HS-27A (cell line): ENCODE measurements at regions not wholly inside any gene's neighbourhood (a gene's known extent, or its start where the extent isn't known, plus 50 kb on each side); places are given as distances from the start of the nearest gene placed in this dataset.
"Not testable (repeated sequence)": the region's sequence is repeated elsewhere in the genome, so short reads cannot be mapped to it uniquely, and the experiment has no call there.

Source experiments
- DNase-seq: peaks from one replicate; pipeline ENCODE4 v3.0.0-alpha.2; 2012; ENCODE audit warnings: low read depth, missing footprints

DNA sequence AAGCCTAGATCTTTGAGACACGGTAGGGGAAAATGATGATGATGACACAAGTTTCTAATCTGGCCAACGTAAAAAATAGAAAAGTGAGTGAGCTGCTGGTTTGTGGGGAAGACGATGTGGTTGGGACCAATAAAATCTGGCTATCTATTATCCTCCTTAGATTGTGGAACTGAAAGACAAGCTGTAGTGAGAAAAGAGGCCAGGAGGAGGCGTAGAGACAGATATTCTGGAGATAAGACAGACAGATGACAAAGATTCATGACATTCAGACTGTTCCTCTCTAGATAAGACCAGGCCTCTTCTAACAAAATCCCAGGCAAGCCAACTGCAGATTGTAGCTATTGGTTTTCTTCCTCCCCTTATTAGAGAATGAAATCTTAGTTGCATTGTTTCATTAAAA is 376.3 kb upstream of the UBE2E3 start:
- DNase-seq, result no peak

GRCh38 chr2:180601016-180601415 is 379.4 kb upstream of the UBE2E3 start:
- no peak for DNase-seq

DNA sequence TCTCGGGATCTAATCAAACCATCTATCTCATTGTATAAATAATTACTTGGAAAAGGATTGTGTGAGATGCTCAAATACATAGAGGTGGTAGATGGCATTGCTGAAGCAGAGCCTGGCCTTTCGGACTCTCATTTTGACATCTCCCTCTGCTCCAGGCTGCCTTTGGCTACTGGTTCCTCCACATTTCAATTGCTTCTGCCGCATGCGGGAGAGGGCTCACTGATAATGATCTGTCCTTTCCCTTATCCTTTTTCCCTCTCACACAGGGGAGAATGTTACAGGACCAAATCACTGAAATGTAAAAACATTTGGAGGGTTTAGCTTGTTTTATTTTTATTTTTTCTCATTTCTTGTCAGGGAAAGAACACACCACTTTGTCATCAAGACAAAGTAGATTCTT is 380.6 kb upstream of the UBE2E3 start:
- DNase-seq, result no peak

- DNase-seq, result no peak
These were observed 383.2 kb upstream of the UBE2E3 start for GRCh38 chr2:180597179-180597578.

DNA sequence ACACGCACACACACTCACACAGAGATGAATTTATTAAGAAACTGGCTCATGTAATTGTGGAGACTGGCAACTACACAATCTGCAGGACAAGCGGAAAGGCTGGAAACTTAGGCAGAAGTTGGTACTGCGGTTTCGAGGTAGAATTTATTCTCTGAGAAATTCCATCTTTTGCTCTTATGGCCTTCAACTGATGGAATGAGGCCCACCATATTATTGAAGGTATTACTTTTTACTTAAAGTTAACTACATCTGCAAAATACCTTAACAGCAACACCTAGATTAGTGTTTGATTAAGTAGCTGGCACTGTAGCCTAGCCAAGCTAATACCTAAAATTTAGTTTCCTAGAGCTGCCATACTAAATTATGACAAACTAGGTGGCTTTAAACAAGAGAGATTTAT is 384.0 kb upstream of the UBE2E3 start:
- no peak for DNase-seq

GRCh38 chr2:180591947-180592346 is 388.5 kb upstream of the UBE2E3 start:
- no peak for DNase-seq

- DNase-seq, result not testable (repeated sequence)
These were observed 389.2 kb upstream of the UBE2E3 start for GRCh38 chr2:180591093-180591781.

GRCh38 chr2:180583441-180584140 is 396.8 kb upstream of the UBE2E3 start:
- no peak for DNase-seq

GRCh38 chr2:180579388-180579787 is 401.0 kb upstream of the UBE2E3 start:
- DNase-seq, result no peak

DNA sequence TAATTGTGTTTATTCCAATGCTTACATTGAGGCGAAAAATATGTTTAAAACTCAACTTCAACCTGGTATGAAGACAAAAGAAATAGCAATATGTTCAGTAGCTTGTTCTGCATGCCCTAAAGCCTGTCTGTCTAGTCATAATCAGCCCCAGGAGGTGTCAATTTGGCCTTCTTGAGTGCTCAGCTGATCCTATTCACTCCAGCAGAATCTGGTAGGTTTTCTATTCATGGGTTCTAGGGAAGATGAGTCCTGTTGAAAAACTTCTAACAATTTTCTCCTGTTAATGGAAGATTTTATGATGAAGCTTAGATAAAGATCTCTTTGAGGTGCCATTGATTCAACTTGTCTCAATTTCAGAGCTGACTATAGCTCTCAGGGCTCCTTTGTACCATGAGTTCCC is 402.0 kb upstream of the UBE2E3 start:
- DNase-seq, result no peak

DNA sequence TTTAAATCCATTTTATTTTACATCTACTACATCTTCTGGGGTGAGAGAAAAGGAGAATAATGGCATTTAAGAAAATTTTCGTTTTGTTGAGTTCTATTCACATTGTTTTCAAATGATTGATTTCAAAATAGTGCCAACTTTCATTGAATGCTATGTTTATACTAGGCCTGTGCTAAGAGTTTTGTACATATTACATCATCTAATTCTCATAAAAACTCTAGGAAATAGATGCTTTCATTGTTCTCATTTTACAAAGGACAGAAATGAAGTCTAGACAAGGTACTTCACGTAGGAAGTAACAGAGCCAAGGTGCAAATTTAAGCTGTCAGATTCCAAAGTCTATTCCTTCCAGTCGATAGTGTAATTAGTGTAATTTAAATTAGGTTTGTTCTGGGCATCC is 402.8 kb upstream of the UBE2E3 start:
- no peak for DNase-seq

DNA sequence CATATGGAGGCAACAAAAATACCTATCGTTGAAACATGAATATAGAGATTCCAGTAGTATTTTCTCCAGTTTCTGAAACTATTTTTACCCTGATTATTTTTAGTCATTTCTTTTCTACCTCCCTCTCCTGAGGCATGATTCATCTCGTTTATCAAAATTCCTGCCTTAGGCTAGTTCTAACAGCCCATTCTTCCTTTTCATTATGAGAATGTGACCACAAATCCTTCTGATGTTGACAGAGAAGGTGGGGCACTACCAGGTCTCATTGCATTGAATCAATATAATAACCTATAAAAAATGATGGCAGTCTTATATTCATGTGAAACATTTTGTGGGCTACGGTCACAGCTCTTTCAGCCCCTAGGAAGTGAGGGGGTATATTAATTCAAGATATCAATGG is 406.5 kb upstream of the UBE2E3 start:
- peak; percentile 30 for DNase-seq

- DNase-seq, result no peak
These were observed 408.1 kb upstream of the UBE2E3 start for GRCh38 chr2:180572346-180572745.

DNA sequence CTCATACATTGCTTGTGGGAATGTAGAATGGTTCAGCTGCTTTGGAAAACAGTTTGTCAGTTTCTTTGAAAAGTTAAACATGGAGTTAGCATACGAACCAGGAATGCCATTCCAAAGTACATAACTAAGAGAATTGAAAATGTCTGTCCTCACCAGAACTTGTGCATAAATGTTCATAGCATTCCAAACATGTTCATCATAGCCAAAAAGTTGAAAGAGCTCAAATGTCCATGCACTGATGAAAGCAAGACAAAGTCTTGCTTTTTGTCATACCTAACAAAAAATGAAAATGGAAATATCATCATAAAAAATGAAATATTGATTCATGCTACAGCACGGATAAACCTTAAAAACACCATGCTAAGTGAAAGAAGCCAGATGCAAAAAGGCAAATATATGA is 408.8 kb upstream of the UBE2E3 start:
- peak; percentile 38 for DNase-seq

- DNase-seq, result peak; percentile 8
These were observed 409.5 kb upstream of the UBE2E3 start for GRCh38 chr2:180570864-180571263.

DNA sequence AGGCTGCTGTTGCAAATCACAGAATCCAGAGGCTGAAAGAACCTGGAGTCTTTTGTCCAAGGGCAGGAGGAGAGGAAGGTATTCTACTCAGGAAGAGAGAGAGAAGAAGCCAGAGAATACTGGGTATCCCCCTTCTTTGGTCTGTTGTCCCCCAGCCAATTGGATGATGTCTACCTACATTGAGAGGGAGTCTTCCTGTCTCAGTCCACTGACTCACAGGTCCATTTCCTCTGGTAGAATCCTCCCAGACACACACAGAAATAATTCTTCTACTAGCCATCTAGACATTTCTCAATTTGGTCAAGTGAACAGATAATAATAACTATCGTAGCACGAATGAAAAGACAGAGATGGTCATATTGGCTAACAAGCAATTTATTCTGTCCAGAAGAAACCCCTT is 416.4 kb upstream of the UBE2E3 start:
- no peak for DNase-seq

DNA sequence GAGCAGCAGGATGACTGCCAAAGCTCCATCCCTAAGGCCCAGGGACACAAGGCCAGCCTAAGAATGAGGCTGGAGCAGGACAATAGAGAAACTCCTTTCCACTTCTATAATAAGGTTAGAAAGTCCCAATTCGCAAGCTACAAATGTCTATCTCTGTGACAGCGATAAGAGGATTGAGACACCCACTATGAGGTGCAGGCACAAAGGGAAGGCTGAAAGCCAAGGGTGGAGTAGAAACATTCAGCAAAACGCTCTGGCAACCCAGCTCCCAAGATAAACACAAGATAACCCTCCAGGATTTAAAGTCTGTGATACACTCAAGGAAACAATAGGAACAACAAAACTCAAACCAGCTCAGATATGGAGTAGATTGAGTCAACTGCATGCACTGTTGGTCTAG is 418.0 kb upstream of the UBE2E3 start:
- DNase-seq, result no peak

DNA sequence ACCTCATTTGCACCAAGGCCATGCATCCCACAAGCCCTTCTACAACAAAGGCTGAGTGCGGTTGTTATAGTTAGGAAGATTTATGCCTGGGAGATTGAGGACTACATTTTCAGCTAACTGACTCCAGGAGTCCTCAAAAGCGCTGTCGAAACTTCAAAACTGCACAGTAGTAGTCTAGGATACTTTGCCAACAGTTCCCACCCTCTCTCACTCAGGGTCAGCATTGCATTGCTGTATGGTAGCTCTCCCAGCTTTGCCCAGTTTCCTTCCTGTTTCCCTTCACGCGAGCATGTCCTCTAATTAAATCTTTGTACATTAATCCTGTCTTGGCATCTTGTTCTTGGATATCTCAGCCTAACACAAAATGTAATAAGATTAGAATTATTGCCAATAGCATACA is 420.6 kb upstream of the UBE2E3 start:
- DNase-seq, result no peak

- DNase-seq, result no peak
These were observed 421.4 kb upstream of the UBE2E3 start for GRCh38 chr2:180559038-180559437.

DNA sequence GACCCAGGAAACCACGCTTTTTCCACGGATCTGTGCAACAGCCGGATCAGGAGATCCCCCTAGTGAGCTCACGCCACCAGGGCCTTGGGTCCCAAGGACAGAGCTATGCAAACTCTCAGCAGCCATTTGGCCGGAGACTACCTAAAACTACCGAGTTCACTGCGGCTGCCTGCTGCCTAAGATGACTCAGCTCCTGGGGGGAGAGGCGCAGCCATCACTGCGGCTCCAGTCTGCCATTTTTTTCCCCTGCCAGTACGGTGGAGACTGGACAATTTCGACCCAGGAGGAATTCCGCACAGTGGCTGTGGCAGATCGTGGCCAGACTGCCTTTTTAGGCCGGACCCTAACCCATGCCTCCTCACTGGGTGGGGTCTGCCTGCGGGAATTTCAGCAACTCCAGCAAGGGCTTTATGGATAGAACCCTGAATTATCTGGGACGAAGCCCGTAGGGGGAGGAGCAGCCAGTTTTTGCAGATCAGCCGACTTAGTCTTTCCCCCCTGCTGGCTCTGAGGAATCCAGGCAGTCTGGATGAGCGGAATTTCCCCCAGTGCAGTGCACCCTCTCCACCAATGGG is 424.9 kb upstream of the UBE2E3 start:
- no peak for DNase-seq

GRCh38 chr2:180554330-180554729 is 426.1 kb upstream of the UBE2E3 start:
- no peak for DNase-seq

DNA sequence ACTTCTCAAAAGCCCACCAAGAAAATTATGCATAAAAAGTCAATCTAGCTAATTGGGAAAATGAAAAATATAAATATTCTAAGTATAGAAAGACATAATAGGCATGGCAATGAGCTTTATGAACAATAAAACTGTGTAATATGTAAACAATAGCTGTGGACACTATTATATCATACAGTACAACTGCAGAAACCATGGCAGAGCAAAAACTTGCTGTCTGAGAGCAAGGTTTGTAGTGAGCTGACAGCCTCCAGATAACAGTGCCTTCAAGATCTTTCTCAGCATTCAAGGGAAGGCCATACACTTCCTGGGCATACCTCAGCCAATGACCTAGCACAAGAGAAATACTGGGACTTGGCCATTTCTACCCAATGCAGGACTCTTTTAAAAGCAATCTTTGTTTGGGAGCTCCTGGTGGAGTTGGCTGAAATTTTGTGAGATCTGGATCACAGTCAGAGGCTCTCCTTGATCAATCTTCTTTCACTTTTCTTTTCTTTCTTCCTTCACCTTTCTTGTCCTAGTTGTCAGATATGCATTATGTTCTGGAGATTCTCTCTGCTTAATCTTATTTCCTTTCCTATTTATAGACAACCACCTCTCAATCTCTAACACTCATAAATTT is 427.2 kb upstream of the UBE2E3 start:
- DNase-seq, result no peak

- DNase-seq, result no peak
These were observed 437.9 kb upstream of the UBE2E3 start for GRCh38 chr2:180542511-180542910.
